Epithelial cell of proximal tubule (primary cell): ENCODE measurements at regions not wholly inside any gene's neighbourhood (a gene's known extent, or its start where the extent isn't known, plus 50 kb on each side); places are given as distances from the start of the nearest gene placed in this dataset.

Experiments
- DNase-seq: peaks from one replicate; pipeline ENCODE4 v3.0.0-alpha.2; 2011; ENCODE audit warnings: low read depth
- H3K4me3 ChIP-seq: 2 replicates; pipeline ENCODE4 v1.5.1; 2011; ENCODE audit warnings: low read depth, mild to moderate bottlenecking, low read length
- CTCF ChIP-seq: conservative IDR thresholded peaks from 2 replicates; pipeline ENCODE4 v1.5.1; 2012; ENCODE audit warnings: low read depth, mild to moderate bottlenecking, low read length

GRCh38 chr3:84567796-84568195 lies 391.0 kb upstream of the CADM2 start:
- H3K4me3 ChIP-seq, result no peak overlapping the region
- no peak for TF ChIP-seq CTCF
- no peak for DNase-seq

- DNase-seq, result no peak
- TF ChIP-seq CTCF, result no peak
- no peak overlapping the region for H3K4me3 ChIP-seq
These were observed 384.8 kb upstream of the CADM2 start for GRCh38 chr3:84573962-84574361.

- H3K4me3 ChIP-seq, result no peak overlapping the region
- no peak for DNase-seq
- TF ChIP-seq CTCF, result no peak
These were observed 372.4 kb upstream of the CADM2 start for GRCh38 chr3:84586427-84586826.

DNA sequence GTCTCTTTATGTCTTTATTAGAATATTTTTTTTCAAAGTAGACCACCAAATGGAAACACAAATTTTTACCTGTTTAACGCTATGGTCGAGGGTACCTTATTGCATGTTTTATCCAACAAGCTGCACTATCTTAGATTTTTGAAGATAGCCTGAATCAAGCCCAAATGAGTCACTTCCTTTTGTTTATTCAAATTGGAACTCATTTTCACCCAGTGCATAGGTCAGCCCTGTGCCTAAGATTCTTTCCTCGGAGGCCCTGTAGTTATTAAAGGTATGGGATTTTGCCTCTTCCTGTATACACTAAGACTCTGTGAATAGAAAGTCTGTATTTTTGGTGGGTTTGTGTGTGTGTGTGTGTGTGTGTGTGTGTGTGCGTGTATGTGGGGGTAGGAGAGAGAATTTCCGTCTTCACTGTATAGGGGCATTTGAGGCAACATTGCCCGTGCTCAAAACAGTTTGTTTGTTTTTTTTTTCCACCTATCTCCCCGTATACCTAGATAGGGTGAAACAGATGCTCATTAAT lies 358.0 kb upstream of the CADM2 start:
- TF ChIP-seq CTCF, result no peak
- no peak for DNase-seq
- H3K4me3 ChIP-seq, result no peak overlapping the region

DNA sequence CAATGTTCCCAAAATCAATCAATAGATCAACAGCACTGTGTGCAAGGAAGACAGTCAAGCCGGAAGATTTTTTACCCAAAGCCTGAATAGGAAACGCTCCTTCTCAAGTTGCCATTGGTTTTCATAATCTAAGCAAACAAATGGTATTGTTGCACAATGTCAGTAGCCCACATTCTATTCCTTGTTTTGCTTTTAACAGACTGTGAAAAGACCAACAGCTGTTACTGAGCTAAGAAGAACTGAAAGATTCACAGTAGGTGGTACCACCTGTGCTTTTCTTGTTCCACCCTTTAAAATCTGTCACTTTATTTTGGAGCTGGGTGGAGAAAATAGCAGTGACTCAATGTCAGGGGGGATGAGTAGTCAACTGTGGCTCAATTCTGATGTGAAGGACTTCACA lies 357.5 kb upstream of the CADM2 start:
- no peak for TF ChIP-seq CTCF
- no peak for DNase-seq

GRCh38 chr3:84621823-84622222 lies 337.0 kb upstream of the CADM2 start:
- no peak overlapping the region for H3K4me3 ChIP-seq
- no peak for DNase-seq
- no peak for TF ChIP-seq CTCF

More for the DNA sequence above, 357.5 kb upstream of the CADM2 start:
- no peak overlapping the region for H3K4me3 ChIP-seq

DNA sequence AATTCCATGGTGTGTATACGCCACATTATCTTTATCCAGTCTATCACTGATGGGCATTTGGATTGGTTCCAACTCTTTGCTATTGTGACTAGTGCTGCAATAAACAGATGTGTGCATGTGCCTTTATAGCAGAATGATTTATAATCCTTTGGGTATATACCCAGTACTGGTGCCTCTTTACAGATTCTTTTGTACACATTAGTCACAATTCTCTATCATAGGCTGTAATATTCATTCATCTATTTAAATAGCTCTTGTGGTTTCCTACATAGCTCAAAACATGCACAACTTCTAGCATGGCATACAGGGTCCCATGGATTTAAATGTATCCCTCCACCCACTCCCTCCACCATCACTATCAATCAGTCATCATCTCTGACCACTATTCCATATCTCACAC lies 324.1 kb upstream of the CADM2 start:
- TF ChIP-seq CTCF, result no peak
- DNase-seq, result no peak
- no peak overlapping the region for H3K4me3 ChIP-seq
